Cardiac muscle cell (in vitro differentiated cells and primary cell): ENCODE measurements at regions not wholly inside any gene's neighbourhood (a gene's known extent, or its start where the extent isn't known, plus 50 kb on each side); places are given as distances from the start of the nearest gene placed in this dataset.
"Not testable (repeated sequence)": the region's sequence is repeated elsewhere in the genome, so short reads cannot be mapped to it uniquely, and the experiment has no call there.

Experiments
- DNase-seq, 2 donors: peaks; one replicate each; pipeline versions ENCODE4 v3.0.0 to v3.0.0-alpha.2; 2010 to 2017; ENCODE audit warnings: low read depth in 1 of 2, low spot score in 1 of 2
- H3K27ac ChIP-seq: fragments of 200-600 bp; sonication (generic); 2 replicates; pipeline ENCODE4 v1.5.1; 2016
- H3K27me3 ChIP-seq: fragments of 200-600 bp; sonication (generic); 2 replicates; pipeline ENCODE4 v1.6.0; 2016; ENCODE audit warnings: control low read depth
- H3K36me3 ChIP-seq: fragments of 200-600 bp; sonication (generic); 2 replicates; pipeline ENCODE4 v1.5.1; 2016; ENCODE audit warnings: control low read depth
- H3K4me1 ChIP-seq: fragments of 200-600 bp; sonication (generic); 2 replicates; pipeline ENCODE4 v1.8.1; 2017; ENCODE audit warnings: low read depth, mild to moderate bottlenecking, mixed run types
- H3K4me3 ChIP-seq: fragments of 200-600 bp; sonication (generic); 2 replicates; pipeline ENCODE4 v1.5.1; 2016; ENCODE audit warnings: mild to moderate bottlenecking
- H3K9me3 ChIP-seq: fragments of 200-600 bp; sonication (generic); 2 replicates; pipeline ENCODE4 v1.5.1; 2017; ENCODE audit warnings: low read depth, mild to moderate bottlenecking, control low read depth
- TF ChIP-seq, protein P1 (sequence below): IDR thresholded peaks from 2 replicates; pipeline ENCODE4 v1.5.1; 2012; ENCODE audit warnings: low read depth, mild to moderate bottlenecking, low read length

DNA sequence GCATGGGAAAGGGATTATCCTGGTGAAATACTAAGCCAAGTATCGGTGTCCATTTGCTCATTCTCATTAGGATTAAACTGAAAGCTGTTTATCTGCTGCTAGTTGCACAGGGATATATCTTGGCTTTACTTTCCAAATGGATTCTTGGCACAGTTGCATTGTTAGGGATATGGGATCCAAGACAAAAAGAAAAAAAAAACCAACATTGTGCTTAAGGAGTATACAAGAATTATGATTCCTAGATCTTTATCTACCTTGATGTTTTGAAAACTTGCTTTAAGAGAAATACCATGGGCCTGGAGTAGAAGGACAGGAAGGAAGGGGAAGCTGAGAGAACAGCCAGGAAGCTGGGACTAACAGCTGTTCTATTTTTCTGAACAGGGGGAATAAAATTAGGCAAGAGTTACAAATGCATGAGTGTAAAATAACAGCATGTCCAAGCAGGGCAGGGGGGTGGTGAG, 107.6 kb downstream of the ATXN3L start:
- Histone ChIP-seq H3K4me3 (no peak overlapping the region), H3K27me3 (no peaks in the 10 kb centered on the region), H3K36me3 (no peaks in the 10 kb centered on the region), H3K4me1 (no peaks in the 10 kb centered on the region), H3K27ac (no peak overlapping the region), H3K9me3 (no peaks in the 10 kb centered on the region)
- peak in 1 of 2 donors; percentile 50 for DNase-seq
- TF ChIP-seq, protein P1, sequence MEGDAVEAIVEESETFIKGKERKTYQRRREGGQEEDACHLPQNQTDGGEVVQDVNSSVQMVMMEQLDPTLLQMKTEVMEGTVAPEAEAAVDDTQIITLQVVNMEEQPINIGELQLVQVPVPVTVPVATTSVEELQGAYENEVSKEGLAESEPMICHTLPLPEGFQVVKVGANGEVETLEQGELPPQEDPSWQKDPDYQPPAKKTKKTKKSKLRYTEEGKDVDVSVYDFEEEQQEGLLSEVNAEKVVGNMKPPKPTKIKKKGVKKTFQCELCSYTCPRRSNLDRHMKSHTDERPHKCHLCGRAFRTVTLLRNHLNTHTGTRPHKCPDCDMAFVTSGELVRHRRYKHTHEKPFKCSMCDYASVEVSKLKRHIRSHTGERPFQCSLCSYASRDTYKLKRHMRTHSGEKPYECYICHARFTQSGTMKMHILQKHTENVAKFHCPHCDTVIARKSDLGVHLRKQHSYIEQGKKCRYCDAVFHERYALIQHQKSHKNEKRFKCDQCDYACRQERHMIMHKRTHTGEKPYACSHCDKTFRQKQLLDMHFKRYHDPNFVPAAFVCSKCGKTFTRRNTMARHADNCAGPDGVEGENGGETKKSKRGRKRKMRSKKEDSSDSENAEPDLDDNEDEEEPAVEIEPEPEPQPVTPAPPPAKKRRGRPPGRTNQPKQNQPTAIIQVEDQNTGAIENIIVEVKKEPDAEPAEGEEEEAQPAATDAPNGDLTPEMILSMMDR: no peak

DNA sequence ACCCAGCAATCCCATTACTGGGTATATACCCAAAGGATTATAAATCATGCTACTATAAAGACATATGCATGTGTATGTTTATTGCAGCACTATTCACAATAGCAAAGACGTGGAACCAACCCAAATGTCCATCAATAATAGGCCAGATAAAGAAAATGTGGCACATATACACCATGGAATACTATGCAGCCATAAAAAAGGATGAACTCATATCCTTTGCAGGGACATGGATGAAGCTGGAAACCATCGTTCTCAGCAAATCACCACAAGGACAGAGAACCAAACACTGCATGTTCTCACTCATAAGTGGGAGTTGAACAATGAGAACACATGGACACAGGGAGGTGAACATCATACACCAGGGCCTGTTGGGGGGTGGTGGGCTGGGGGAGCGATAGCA, 109.7 kb downstream of the ATXN3L start:
- H3K27me3 ChIP-seq, H3K27ac ChIP-seq, H3K4me3 ChIP-seq, DNase-seq, H3K9me3 ChIP-seq, H3K4me1 ChIP-seq, H3K36me3 ChIP-seq: not testable (repeated sequence)

DNA sequence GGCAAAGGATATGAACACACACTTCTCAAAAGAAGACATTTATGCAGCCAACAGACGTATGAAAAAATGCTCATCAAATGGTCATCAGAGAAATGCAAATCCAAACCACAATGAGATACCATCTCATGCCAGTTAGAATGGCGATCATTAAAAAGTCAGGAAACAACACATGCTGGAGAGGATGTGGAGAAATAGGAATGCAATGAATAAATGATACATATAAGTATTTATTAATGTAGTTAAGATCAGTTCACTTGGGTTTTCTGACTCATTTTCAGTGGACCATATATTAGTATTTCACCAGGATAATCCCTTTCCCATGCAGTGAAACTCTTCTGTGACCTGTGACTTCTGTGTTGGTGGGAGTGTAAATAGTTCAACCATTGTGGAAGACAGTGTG, 110.1 kb downstream of the ATXN3L start:
- DNase-seq, H3K4me3 ChIP-seq, H3K36me3 ChIP-seq, H3K9me3 ChIP-seq, H3K27me3 ChIP-seq, H3K27ac ChIP-seq, H3K4me1 ChIP-seq: not testable (repeated sequence)

DNA sequence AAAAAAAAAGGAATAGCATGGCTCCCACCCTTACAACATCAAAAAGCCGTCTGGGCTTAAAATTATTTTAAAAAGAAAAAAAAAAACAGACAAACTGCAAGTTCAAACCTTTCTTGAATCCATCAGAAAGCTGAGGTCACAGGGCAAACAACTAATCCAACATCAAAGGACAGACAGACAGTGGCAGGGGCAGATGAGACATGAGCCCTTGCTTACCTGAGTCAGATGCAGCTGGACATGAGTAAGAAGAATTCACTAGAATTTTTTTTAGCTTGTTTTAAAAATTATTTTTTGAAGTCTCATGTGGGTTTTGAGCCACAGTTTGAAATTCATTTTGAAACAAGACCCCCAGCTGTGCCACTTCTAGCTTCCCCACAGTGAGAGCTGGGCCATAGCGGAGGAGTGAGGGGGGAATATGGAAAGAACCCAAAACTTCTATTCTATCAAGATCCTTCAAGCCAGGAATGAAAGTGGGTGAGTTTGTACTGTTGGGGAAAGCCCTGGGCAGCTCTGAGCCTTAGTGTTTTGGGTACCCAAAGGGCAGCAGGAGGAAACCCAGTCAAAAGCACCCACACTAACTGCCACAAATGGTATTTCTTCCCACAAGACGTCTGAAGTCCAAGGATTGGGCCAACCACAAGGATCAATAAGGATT, 111.4 kb downstream of the ATXN3L start:
- H3K36me3 ChIP-seq: no peaks in the 10 kb centered on the region
- DNase-seq: no peak
- no peak overlapping the region for H3K4me3 ChIP-seq
- H3K27me3 ChIP-seq: no peaks in the 10 kb centered on the region
- H3K27ac ChIP-seq: no peak overlapping the region
- TF ChIP-seq, protein P1: no peak
- H3K4me1 ChIP-seq: no peaks in the 10 kb centered on the region
- no peaks in the 10 kb centered on the region for H3K9me3 ChIP-seq

DNA sequence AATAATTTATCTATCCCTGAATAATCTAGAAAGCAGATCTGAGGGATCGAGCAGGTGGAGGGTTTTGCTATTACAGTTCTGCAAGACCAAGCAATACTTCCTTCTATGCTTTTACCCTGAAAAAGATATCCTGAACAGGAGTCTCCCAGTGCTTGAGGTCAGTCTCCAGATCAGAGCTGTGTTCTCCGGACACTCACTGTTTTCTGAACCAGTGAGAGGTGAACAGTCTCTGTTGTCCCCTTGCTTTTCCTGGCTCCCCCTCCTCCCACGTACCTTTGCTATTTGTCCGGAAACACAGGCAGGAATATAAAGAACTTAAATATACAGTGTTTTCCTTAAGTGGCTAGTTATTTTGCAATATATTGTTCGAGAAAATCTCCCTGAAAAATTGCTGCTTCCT, 116.6 kb downstream of the ATXN3L start:
- no peaks in the 10 kb centered on the region for H3K4me1 ChIP-seq
- no peaks in the 10 kb centered on the region for H3K36me3 ChIP-seq

DNA sequence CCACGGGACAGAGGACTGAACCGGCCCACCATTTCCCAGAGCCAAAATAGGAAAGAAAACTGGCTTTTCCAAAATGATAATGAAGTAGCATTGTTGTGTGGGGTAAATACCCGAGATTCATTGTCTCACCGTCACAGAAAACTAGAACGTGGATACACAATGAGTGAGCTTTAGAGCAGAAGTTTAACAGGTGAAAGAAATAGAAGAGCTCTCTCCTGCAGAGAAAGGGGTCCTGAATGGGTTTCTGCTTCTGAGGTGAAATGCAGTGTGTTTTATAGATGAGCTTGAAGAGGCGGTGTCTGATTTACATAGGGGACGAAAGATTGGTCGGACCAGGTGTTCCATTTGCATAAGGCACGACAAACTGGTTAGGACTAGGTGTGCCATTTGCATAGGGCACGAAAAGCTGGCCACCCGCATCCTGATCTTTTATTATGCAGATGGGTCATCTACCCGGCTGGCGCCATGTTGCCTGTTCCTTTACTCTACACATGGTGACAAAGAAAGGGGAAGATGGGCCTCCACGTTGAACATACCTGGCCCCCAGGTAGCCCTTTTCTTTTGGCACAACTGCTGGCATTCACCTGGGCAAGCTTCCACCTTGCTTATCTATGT, 118.1 kb downstream of the ATXN3L start:
- H3K9me3 ChIP-seq: no peaks in the 10 kb centered on the region
- H3K4me1 ChIP-seq: no peaks in the 10 kb centered on the region
- no peaks in the 10 kb centered on the region for H3K27me3 ChIP-seq
- H3K27ac ChIP-seq: no peak overlapping the region
- no peak overlapping the region for H3K4me3 ChIP-seq
- no peaks in the 10 kb centered on the region for H3K36me3 ChIP-seq
- TF ChIP-seq, protein P1: no peak
- DNase-seq: no peak

More for the DNA sequence above, 116.6 kb downstream of the ATXN3L start:
- no peaks in the 10 kb centered on the region for H3K9me3 ChIP-seq
- no peak overlapping the region for H3K27ac ChIP-seq
- TF ChIP-seq, protein P1: no peak
- H3K4me3 ChIP-seq: no peak overlapping the region
- DNase-seq: no peak
- no peaks in the 10 kb centered on the region for H3K27me3 ChIP-seq
